ENCODE measurements at regions not wholly inside any gene's neighbourhood (a gene's known extent, or its start where the extent isn't known, plus 50 kb on each side); places are given as distances from the start of the nearest gene placed in this dataset.
"Not testable (repeated sequence)": the region's sequence is repeated elsewhere in the genome, so short reads cannot be mapped to it uniquely, and the experiment has no call there.

DNA sequence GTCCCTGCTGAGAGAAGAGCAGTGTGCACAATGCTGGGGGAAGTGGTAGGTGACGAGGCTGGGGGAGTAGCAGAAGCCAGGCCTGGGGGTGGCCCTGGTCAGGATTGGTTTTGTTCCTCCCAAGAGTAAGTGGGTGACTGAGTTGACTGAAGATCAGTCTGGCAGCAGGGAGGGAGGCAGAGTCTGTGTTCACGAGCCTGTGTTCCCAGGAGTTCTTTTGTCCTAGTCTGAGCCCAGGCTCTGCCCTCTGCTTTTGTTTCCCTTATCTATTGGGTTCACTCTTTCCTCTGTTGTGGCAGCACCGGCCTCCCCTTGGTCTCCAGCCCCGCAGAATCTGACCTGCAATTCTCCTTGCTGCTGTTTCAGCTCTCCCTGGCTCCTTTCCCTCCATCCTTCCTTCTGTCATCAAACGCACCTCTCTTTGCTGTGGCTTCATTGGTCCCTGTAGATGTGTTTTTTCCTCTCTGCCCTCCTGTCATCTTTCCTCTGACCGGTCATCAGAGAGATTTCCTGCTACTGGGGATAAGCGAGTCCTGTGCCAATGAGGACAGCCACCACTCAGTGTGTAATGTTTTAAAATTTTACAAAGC lies 607.4 kb downstream of the KIF4B start:
- DNase-seq (ENCODE audit: low read depth), result no peak

GRCh38 chr5:155624597-155625241 lies 611.2 kb downstream of the KIF4B start:
- DNase-seq (ENCODE audit: low read depth), result no peak

DNA sequence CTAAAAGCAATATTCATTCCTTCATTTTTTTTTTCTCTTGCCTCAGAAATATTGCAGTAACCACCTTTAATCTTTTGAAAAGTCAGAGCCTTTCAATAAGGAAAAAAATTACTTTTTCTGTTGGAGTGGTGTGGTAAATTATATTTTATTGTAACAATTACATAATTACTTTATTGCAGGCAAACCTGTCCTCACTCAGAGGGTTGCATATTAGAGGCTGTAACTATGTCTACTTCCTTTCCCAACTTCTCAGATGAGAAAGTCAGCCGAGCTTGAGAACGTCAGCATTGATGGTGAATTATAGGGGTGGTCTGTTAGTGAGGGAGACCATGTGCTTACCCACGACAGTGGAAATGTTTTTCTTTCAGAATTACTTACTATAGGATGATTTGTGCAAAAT lies 611.8 kb downstream of the KIF4B start:
- no peak for DNase-seq (ENCODE audit: low read depth)

DNA sequence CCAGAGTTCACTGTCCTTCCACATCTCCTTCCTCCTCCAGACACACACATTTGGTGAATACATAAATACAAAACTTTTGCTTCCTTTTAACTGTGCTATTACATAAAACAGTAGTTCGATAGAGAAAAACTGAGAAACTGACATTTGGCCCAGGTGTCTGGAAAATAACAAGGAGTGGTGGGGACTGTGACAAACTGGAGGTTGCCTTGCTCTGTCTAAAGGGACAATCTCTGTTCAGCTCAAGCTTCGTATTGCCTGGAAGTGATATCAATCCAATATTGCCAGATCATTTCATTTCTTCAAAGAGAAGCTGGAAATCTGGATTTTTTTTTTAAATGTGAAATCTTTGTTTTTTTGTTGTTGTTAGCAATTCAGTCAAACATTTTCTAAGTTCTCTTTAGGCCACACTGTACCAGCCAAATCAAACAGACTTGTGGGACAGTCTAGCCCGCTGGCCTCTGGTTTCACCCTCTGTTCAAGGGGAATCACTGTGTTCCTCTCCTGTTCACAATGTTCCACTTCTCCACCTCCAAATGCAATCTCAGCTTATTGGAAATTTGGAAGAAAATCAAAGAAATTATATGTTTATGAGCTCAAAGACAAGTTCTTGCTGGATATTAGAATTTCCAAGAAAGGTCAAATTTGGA lies 612.5 kb downstream of the KIF4B start:
- no peak for DNase-seq (ENCODE audit: low read depth)

GRCh38 chr5:155626592-155626991 lies 613.0 kb downstream of the KIF4B start:
- DNase-seq (ENCODE audit: low read depth), result no peak

- no peak for DNase-seq (ENCODE audit: low read depth)
Measured at GRCh38 chr5:155628346-155628745, 614.8 kb downstream of the KIF4B start.

DNA sequence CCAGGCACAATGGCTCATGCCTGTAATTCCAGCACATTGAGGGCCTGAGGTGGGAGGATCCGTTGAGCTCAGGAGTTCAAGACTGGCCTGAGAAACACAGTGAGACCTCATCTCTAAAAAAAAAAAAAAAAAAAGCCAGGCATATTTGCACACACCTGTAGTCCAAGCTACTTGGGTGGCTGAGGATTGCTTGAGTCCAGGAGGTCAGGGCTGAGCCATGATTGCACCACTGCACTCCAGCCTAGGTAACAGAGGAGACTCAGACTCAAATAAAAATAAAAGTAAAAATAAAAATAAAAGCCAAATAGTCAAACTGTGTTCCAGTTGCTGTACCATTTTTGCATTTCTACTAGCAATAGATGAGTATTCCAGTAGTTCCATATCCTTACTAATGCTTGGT lies 616.0 kb downstream of the KIF4B start:
- no peak for DNase-seq (ENCODE audit: low read depth)

DNA sequence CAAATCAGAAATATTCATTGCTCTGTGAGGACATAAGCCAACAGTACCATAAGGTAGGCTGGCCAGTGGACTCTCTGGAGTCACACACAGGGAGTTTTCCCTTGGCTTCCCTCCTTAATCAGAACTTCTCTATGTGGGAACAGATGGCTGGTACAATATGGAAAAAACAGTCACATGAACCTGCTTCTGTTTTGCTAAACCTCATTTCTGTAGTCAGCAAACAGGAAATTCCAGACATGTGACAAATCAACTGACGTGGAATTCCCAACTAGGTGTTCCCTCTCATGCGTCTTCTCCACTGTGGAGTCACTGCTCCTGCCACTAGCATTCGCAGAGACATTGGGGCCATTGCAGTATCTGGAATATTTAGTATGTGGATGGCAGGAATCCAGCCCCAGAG lies 617.6 kb downstream of the KIF4B start:
- DNase-seq (ENCODE audit: low read depth), result peak; percentile 0

GRCh38 chr5:155633338-155633957 lies 619.9 kb downstream of the KIF4B start:
- no peak for DNase-seq (ENCODE audit: low read depth)

GRCh38 chr5:155649666-155650065 lies 636.1 kb downstream of the KIF4B start:
- DNase-seq (ENCODE audit: low read depth), result no peak

DNA sequence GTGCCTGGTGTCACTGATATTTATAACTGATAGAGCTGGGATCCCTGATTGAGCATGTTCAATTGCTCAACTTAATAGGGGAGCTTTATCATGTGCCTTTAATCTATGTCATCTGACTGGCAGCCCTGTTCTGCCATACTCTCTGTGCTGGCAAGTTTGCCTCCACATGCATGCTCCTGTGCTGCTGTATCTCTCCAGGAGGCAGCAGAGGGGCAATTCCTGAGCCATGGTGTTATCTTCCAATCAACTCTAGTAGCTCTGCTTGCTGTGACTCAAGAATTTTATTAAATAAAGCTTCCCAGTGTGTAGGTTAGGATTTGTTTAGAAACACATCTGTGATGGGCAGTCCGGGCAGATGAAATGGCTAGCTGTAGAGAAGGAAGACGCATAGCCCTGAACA lies 642.0 kb downstream of the KIF4B start:
- no peak for DNase-seq (ENCODE audit: low read depth)

DNA sequence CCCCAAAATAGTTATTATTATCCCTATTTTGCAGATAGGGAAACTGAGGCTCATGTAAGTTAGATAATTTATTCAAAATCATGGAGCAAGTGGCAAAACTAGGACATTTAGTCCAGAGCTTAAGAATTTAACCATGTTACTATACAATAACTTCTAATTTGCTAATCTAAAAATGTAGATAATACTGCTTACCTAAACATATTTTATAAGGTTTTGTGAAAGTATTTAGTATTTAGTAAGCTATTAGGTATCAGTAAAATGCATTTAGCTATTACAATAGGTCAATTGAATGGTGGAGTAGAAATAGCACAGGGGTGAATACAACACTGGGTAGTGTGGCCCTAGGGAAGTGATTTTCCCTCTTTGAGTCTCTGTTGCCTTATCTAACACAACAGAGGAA lies 648.3 kb downstream of the KIF4B start:
- no peak for DNase-seq (ENCODE audit: low read depth)

DNA sequence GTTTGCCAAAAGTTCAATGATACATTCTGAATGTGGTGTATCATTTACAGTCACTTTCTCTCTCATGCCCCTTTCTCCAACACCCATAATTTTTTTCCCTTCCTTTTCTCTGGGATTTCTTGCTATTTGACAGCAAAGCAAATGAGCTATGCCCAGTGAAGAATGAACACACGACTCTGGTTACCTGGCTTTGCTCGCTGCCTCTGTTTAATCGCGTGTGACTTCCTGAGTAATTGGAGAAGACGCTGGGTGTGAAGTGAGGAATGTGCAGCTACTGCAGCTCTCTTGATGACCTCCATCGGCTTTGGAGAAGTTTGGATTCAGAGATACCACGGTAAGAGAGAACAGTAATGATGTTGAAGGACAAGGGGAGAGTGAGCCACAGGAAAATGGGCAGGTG lies 651.8 kb downstream of the KIF4B start:
- DNase-seq (ENCODE audit: low read depth), result no peak

DNA sequence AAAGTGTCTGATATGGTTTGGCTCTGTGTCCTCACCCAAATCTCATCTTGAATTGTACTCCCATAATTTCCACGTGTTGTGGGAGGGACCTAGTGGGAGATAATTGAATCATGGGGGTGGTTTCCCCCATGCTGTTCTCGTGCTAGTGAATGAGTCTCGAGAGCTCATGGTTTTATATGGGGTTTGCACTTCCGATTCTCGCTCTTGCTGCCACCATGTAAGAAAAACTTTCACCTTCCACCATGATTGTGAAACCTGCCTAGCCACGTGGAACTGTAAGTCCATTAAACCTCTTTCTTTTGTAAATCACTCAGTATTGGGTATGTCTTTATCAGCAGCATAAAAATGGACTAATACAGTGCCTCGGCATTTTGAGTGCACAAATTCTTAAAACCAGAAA lies 655.0 kb upstream of the SGCD start:
- not testable (repeated sequence) for DNase-seq (ENCODE audit: low read depth)

DNA sequence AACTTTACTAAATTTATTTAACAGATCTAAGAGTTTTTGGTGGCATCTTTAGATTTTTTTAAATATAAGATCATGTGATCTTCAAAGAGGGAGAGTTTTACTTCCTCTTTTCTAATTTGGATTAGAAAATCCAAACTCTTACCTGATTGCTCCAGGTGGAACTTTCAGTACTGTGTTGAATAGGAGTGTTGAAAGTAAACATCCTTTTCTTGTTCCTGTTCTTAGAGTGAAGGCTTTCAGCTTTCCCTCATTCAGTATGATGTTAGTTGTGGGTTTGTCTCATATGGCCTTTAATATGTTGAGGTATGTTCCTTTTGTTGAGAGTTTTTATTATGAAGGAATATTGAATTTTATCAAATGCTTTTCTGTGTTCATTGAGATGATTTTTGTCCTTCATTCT lies 650.0 kb upstream of the SGCD start:
- no peak for DNase-seq (ENCODE audit: low read depth)

DNA sequence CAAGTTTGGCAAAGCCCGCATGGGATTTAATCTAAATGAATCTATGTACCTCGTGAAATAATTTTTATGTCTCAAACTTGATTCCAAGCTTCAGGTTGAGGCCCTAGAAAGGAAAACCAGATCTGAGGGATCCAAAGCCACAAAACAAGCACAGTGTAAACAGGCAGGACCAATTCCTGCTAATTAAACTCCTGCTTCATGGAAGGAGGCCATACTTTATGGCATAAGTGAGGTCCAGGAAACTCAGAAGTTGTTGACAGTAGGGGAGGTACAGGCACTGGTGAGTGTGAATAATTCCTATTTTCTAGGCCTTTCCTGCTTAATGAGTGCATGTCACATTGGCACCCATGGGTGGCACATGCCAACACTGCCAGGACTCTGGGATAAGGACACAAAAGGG lies 648.6 kb upstream of the SGCD start:
- no peak for DNase-seq (ENCODE audit: low read depth)

GRCh38 chr5:155679530-155679929 lies 647.4 kb upstream of the SGCD start:
- no peak for DNase-seq (ENCODE audit: low read depth)

DNA sequence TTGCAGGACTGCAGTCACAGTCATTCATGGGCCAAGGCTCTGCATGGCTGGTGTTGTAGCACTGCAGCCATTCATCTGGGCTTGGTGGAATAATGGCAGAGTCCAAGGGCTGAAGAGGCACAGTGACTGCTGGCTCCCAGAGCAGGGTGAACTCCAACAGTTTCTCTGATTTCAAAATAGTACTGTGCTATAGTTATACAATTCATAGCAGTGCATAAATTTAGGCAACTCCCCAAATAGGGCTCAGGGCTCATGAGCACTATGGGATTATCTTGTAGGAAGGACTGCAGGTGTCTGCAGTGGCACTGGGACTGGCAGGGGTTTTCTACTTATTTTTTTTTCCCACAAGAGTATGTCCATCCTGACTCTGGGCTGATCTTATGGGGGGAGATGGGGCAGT lies 642.5 kb upstream of the SGCD start:
- no peak for DNase-seq (ENCODE audit: low read depth)

DNA sequence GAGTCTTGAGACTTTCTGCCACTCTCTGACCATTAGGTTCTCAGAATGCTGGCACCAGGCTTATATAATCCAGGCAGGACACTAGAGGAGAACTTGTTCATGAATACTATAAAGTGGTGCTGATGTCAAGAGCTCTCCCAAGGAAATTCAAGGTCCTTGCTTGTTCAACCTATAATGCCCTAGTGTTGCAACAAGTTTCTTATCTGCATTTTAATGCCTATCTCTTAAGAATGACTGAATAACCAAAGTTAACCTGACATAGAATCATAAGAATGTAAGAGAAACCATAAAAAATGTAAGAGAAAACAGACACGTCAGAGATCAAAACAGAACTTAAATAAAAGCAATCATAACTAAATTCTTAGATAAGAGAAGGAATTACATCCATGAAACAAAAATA lies 640.8 kb upstream of the SGCD start:
- no peak for DNase-seq (ENCODE audit: low read depth)

DNA sequence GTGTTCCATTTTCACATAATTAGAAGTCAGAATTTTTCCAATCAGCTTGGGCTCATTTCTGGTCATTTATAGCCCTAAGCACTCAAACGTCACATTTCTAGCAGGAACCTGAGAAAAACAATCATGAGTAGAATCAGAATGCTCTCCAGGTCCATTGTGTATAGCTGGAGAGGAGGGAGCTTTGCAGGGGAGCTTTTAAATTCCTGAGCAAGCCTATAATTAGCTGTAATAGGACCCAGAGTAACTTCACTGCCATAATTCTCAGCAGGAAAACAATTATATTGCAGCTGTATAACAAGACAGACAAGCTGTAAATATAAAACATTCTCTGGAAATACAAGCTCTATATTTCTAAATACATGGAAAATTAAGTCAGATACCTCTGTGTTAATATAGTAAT lies 637.6 kb upstream of the SGCD start:
- no peak for DNase-seq (ENCODE audit: low read depth)

DNA sequence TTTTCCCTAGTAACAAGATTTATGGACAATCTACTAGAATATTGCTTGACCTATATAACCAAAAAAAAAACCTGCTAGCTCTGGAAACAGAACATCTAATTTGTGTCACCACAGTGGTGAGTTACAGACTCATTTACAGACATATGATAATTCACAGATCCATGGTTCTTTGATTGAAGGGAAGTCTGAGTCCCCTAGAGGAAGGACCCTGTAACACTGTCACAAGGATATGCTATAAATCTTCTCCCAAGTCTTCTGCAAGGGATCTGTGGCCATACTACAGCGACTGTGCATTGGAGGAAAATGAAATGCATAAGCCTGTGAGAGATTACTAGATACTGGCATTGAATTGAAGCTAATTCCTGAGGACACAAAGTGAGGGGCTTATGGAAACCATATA lies 630.6 kb upstream of the SGCD start:
- DNase-seq (ENCODE audit: low read depth), result no peak

DNA sequence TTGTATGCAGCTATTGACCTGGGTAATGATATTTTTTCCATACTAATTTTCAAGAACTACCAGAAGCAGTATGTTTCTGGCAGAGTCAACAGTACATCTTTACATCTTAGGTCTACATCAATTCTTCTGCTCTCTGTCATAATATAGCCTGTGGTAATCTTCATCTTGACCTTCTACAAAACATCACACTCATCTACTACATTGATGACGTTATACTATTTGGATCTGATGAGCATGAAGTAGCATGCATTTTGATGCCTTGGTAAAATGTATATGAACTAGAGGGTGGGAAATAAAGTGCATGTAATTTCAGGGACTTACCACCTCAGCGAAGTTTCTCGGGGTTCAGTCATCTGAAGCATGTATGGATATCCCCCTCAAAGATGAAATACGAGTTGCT lies 629.7 kb upstream of the SGCD start:
- DNase-seq (ENCODE audit: low read depth), result no peak

GRCh38 chr5:155699385-155699784 lies 627.6 kb upstream of the SGCD start:
- DNase-seq (ENCODE audit: low read depth), result no peak
